NCI-H82 (cell line): ENCODE measurements at regions not wholly inside any gene's neighbourhood (a gene's known extent, or its start where the extent isn't known, plus 50 kb on each side); places are given as distances from the start of the nearest gene placed in this dataset.

Experiments used
- DNase-seq: peaks from one replicate; lab custom pipeline; 2025; lab: John Stamatoyannopoulos, UW

- no peak for DNase-seq
These were observed 50.8 kb upstream of the ANP32A start for GRCh38 chr15:68871507-68871906.

GRCh38 chr15:68874788-68875187 is 54.1 kb upstream of the ANP32A start:
- DNase-seq: no peak

GRCh38 chr15:68875377-68876116 is 54.8 kb upstream of the SPESP1 start:
- DNase-seq: peak; percentile 98

- DNase-seq: no peak
These were observed 52.7 kb upstream of the SPESP1 start for GRCh38 chr15:68877626-68878025.

- DNase-seq: no peak
These were observed 49.9 kb upstream of the SPESP1 start for GRCh38 chr15:68880382-68880781.
